Stomach (tissue), 4 donors: ENCODE measurements at regions not wholly inside any gene's neighbourhood (a gene's known extent, or its start where the extent isn't known, plus 50 kb on each side); places are given as distances from the start of the nearest gene placed in this dataset.

Source experiments
- CTCF ChIP-seq, 7 experiments: fragments of 450-650 bp in 4 of 7; fragments of 200-600 bp in 3 of 7; sonication (generic) in 3 of 7; IDR thresholded peaks; one replicate each; pipeline ENCODE4 v1.5.1; 2016 to 2019; ENCODE audit warnings: antibody characterized with exemption in 7 of 7, control low read depth in 2 of 7, mild to moderate bottlenecking in 1 of 7
- EP300 ChIP-seq: sonication (generic); formaldehyde crosslinking; IDR thresholded peaks from one replicate; pipeline ENCODE4 v1.6.1; 2017; ENCODE audit warnings: antibody characterized with exemption
- POLR2A ChIP-seq, 4 donors: fragments of 450-650 bp; IDR thresholded peaks; one replicate each; pipeline ENCODE4 v1.6.1; 2016; ENCODE audit warnings: antibody characterized with exemption in 4 of 4, control low read depth in 2 of 4, mild to moderate bottlenecking in 1 of 4, moderate library complexity in 1 of 4
- POLR2AphosphoS5 ChIP-seq, 3 donors: sonication (generic); formaldehyde crosslinking; IDR thresholded peaks; one replicate each; pipeline ENCODE4 v1.6.1; 2016; ENCODE audit warnings: antibody characterized with exemption in 3 of 3

GRCh38 chr2:138373993-138374408 lies 127.6 kb upstream of the SPOPL start:
- TF ChIP-seq CTCF (IDR thresholded peaks at IDR 0.05) = peak in 5 of 7 experiments; percentile 31 to 60 (median 45)
- no peak for TF ChIP-seq POLR2AphosphoS5 (IDR thresholded peaks at IDR 0.05)
- no peak for TF ChIP-seq POLR2A (IDR thresholded peaks at IDR 0.05)
- TF ChIP-seq EP300 = no peak
